ENCODE measurements at regions not wholly inside any gene's neighbourhood (a gene's known extent, or its start where the extent isn't known, plus 50 kb on each side); places are given as distances from the start of the nearest gene placed in this dataset.

GRCh38 chr4:128463006-128463405, 175.4 kb upstream of the PGRMC2 start:
- H4K91ac ChIP-seq (ENCODE audit: insufficient read depth, low read depth, low read length): no peak overlapping the region
- H4K8ac ChIP-seq (ENCODE audit: low read depth in 2 of 2, low read length in 2 of 2): no peak overlapping the region
- POLR2A ChIA-PET (ENCODE audit: unreplicated experiment): no interaction called here
- no peaks in the 10 kb centered on the region for H3K27me3 ChIP-seq (ENCODE audit: control insufficient read depth, insufficient read depth, low read length)
- no peak overlapping the region for H2AK9ac ChIP-seq (replicated peaks; ENCODE audit: low read depth, low read length, poor library complexity)
- no peak overlapping the region for H3K4me3 ChIP-seq (ENCODE audit: insufficient read depth, low read depth, low read length)
- H2BK120ac ChIP-seq (ENCODE audit: low read depth, low read length): no peak overlapping the region
- H3K4ac ChIP-seq (ENCODE audit: low read depth, low read length): no peak overlapping the region
- no peak for ATAC-seq (ENCODE audit: low read depth)
- in situ Hi-C loops (cut with MboI; ENCODE audit: low sequenced_read_pairs): loop anchor here (5.0 kb wide), 1 partner anchor 349 kb away; no protein-coding TSS in a partner anchor
- no peak overlapping the region for H2AK5ac ChIP-seq (ENCODE audit: low read depth, low read length)
- no peak overlapping the region for H3K23ac ChIP-seq (ENCODE audit: low read depth, low read length)
- CTCF ChIA-PET: no interaction called here
- no peak overlapping the region for H4K5ac ChIP-seq (ENCODE audit: low read depth, low read length)
- no peak for DNase-seq
- no peak overlapping the region for H2BK15ac ChIP-seq (ENCODE audit: low read depth, low read length)
- no peak overlapping the region for H3K56ac ChIP-seq (ENCODE audit: extremely low read depth, insufficient read depth, low read length)
- intact Hi-C loops (cut with micrococcal nuclease): no loop called here
- no peak overlapping the region for H3K9ac ChIP-seq (ENCODE audit: low read depth, low read length)
- H3K18ac ChIP-seq (ENCODE audit: low read depth, low read length): no peak overlapping the region
- H4K20me1 ChIP-seq (ENCODE audit: insufficient read depth, low read length): no peaks in the 10 kb centered on the region
- no peaks in the 10 kb centered on the region for H3K36me3 ChIP-seq (ENCODE audit: control insufficient read depth, insufficient read depth, low read length)
- no peak overlapping the region for H3K14ac ChIP-seq (replicated peaks; ENCODE audit: low read depth, low read length)
- H3K4me2 ChIP-seq (ENCODE audit: low read depth, low read length): no peak overlapping the region
- dilution Hi-C loops (cut with HindIII; ENCODE audit: low sequenced_read_pairs, unreplicated experiment): no loop called here
- H3K9me3 ChIP-seq (ENCODE audit: control insufficient read depth, insufficient read depth, low read length): no peaks in the 10 kb centered on the region
- H3K4me1 ChIP-seq (ENCODE audit: control insufficient read depth, insufficient read depth, low read length): peaks cover 8% of the 10 kb centered on the region
- H3K79me1 ChIP-seq (ENCODE audit: low read depth in 1 of 2, low read length in 2 of 2): no peaks in the 10 kb centered on the region
- H3K27ac ChIP-seq (ENCODE audit: insufficient read depth, low read length): no peak overlapping the region
- TF ChIP-seq MAZ (IDR thresholded peaks at IDR 0.05; ENCODE audit: borderline replicate concordance, low read depth, low read length) (no peak), USF2 (IDR thresholded peaks at IDR 0.05; ENCODE audit: low read depth, low read length) (no peak), BHLHE40 (IDR thresholded peaks at IDR 0.05; ENCODE audit: low read depth, low read length) (no peak), RCOR1 (IDR thresholded peaks at IDR 0.05; ENCODE audit: insufficient replicate concordance, low read length) (no peak)
- H2BK20ac ChIP-seq (ENCODE audit: low read depth, low read length): no peak overlapping the region
- no peaks in the 10 kb centered on the region for H3K9me1 ChIP-seq (ENCODE audit: insufficient read depth, low read length)
- H2AFZ ChIP-seq (replicated peaks; ENCODE audit: low read length, poor library complexity): no peak overlapping the region
- WGBS, 2 experiments (ENCODE audit: extremely low coverage in 2 of 2, insufficient read length in 1 of 2): no CpG with 5 or more reads among the region's 2 CpGs
- H2BK5ac ChIP-seq (ENCODE audit: low read depth, low read length, poor library complexity, severe bottlenecking): no peak overlapping the region
- BruUV-seq (replicated peaks): no TSS peak

All from IMR-90 (cell line).